ENCODE measurements at regions not wholly inside any gene's neighbourhood (a gene's known extent, or its start where the extent isn't known, plus 50 kb on each side); places are given as distances from the start of the nearest gene placed in this dataset.

- ChIA-PET CTCF (no interaction called here), RAD21 (ENCODE audit: unreplicated experiment) (no interaction called here), SMC1A (ENCODE audit: uncharacterized antibody, unreplicated experiment) (no interaction called here), POLR2A (no interaction called here)
- no peak overlapping the region for H2AFZ ChIP-seq (ENCODE audit: control insufficient read depth, low read depth, low read length)
- H3K36me3 ChIP-seq (ENCODE audit: control insufficient read depth in 2 of 2, insufficient read depth in 2 of 2, low read length in 1 of 2), result no peaks in the 10 kb centered on the region
- H3K27ac ChIP-seq (ENCODE audit: control insufficient read depth, insufficient read depth), result no peak overlapping the region
- DNase-seq (ENCODE audit: low read depth, low spot score), result no peak
- no peak for FAIRE-seq
- no peak for TF ChIP-seq ZNF207 (IDR thresholded peaks at IDR 0.05; ENCODE audit: borderline replicate concordance)
- no peak for TF ChIP-seq BHLHE40 (IDR thresholded peaks at IDR 0.05; ENCODE audit: borderline replicate concordance in 1 of 2, low read depth in 2 of 2, low read length in 1 of 2)
- no peak for TF ChIP-seq BCL11A (IDR thresholded peaks at IDR 0.05; ENCODE audit: low read depth, low read length)
- TF ChIP-seq PAX5 (IDR thresholded peaks at IDR 0.05; ENCODE audit: borderline replicate concordance, low read depth, low read length), result no peak
- TF ChIP-seq JUND (IDR thresholded peaks at IDR 0.05; ENCODE audit: low read depth, low read length), result no peak
- TF ChIP-seq POU2F2 (IDR thresholded peaks at IDR 0.05; ENCODE audit: borderline replicate concordance, low read depth, low read length), result no peak
- TF ChIP-seq NFYA (IDR thresholded peaks at IDR 0.05; ENCODE audit: borderline replicate concordance, low read depth, low read length), result no peak
- no peak for TF ChIP-seq RAD51 (IDR thresholded peaks at IDR 0.05)
- no peak for TF ChIP-seq CUX1 (IDR thresholded peaks at IDR 0.05; ENCODE audit: insufficient replicate concordance, low read depth, low read length)
- no peak for TF ChIP-seq ZNF217 (IDR thresholded peaks at IDR 0.05)
- no peak for TF ChIP-seq CREB1 (IDR thresholded peaks at IDR 0.05; ENCODE audit: low read depth)
- TF ChIP-seq BCLAF1 (IDR thresholded peaks at IDR 0.05), result no peak
- H3K27me3 ChIP-seq (replicated peaks in 1 of 2; ENCODE audit: control insufficient read depth in 2 of 2, insufficient read depth in 2 of 2, low read length in 1 of 2), result no peaks in the 10 kb centered on the region
- no peak overlapping the region for H3K4me2 ChIP-seq (ENCODE audit: control insufficient read depth, insufficient read depth)
- H3K9me3 ChIP-seq (replicated peaks; ENCODE audit: control insufficient read depth, insufficient read depth, low read length), result no peaks in the 10 kb centered on the region; the same call in 2 of the 3 replicates
- 61% methylated on average over 18 of the region's 18 CpGs for WGBS (ENCODE audit: insufficient coverage, insufficient replicate concordance, low lambda C conversion rate, missing lambda C conversion rate)
- no peaks in the 10 kb centered on the region for H4K20me1 ChIP-seq (ENCODE audit: control insufficient read depth, insufficient read depth)
- in situ Hi-C loops (cut with MboI) (no loop called here), intact Hi-C loops (cut with micrococcal nuclease; ENCODE audit: unreplicated experiment) (no loop called here)
- no peaks in the 10 kb centered on the region for H3K4me1 ChIP-seq (ENCODE audit: control insufficient read depth, insufficient read depth, low read length)
- no peak for ATAC-seq
- no peak overlapping the region for H3K4me3 ChIP-seq
- no peak overlapping the region for H3K9ac ChIP-seq (ENCODE audit: control insufficient read depth, insufficient read depth, low read length)
- no peaks in the 10 kb centered on the region for H3K79me2 ChIP-seq (ENCODE audit: control insufficient read depth, insufficient read depth, low read length)
- BruUV-seq (replicated peaks), result no TSS peak
These were observed 272.1 kb upstream of the DEFB115 start for GRCh38 chr20:30985386-30985785.

Data from GM12878 (cell line).